ENCODE measurements at regions not wholly inside any gene's neighbourhood (a gene's known extent, or its start where the extent isn't known, plus 50 kb on each side); places are given as distances from the start of the nearest gene placed in this dataset.
"Not testable (repeated sequence)": the region's sequence is repeated elsewhere in the genome, so short reads cannot be mapped to it uniquely, and the experiment has no call there.

- no peak for DNase-seq (ENCODE audit: low spot score)
These were observed 209.7 kb downstream of the OTUD1 start for GRCh38 chr10:23648618-23649017.

- no peak for DNase-seq (ENCODE audit: low spot score)
These were observed 217.9 kb downstream of the OTUD1 start for GRCh38 chr10:23656735-23657134.

DNA sequence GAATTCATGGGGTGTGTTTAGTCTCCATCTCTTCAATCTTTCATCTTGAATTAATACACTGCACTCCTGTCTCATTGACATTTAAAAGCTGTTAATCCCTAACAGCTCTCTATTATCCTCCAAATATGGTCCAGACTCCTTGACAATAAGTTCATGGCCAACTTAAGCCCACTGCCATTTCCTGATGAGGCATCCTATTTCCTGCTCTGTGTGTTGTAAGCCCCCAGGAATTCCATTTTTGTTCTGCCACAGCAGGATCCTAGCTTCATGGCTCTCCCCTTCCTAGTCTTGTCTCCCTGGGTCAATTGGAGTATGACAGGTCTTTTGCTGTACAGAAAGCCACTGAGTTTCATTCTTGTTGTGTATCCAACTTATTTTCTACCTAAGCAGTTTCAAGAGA, 218.8 kb downstream of the OTUD1 start:
- DNase-seq (ENCODE audit: low spot score), result no peak

GRCh38 chr10:23671866-23672265, 233.0 kb downstream of the OTUD1 start:
- DNase-seq (ENCODE audit: low spot score), result not testable (repeated sequence)

DNA sequence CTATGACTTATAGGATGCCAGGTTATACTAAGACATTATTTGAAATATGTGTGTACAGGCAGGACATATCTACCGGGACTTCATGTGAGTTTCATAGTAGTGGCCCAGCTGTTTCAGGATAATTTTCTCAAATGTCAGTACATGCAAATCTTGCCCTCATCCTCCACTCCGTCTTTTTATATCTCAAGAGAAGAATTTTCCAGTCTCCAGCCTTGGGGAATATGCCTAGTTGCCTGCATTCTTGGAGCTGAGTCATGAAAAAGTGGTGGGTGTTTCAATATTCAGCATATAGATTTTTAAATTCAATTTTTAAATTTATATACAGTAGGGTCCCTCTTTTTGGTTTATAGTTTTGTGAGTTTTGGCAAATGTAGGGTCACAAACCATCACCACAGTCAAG, 236.7 kb downstream of the OTUD1 start:
- no peak for DNase-seq (ENCODE audit: low spot score)

GRCh38 chr10:23676296-23676695, 237.4 kb downstream of the OTUD1 start:
- DNase-seq (ENCODE audit: low spot score), result no peak

GRCh38 chr10:23686722-23687121, 247.8 kb downstream of the OTUD1 start:
- no peak for DNase-seq (ENCODE audit: low spot score)

DNA sequence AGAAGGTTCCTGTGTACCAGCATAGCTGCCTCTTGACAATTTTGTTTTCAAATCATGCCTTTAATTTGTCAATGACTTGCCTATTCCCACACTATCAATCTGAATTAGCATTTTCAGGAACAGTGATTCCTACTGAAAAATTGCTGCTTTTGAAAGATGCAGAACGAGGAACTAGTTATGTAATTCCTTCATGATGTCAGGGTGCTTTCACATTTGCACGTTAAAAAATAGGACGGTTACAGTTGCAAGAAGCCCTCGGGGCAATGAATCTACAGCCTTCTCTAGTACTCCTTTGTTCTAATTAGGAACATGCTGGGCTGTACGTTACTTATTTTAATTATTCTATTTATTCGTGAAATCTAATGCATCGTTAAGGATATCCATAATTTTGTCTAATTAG, 253.9 kb downstream of the OTUD1 start:
- no peak for DNase-seq (ENCODE audit: low spot score)

DNA sequence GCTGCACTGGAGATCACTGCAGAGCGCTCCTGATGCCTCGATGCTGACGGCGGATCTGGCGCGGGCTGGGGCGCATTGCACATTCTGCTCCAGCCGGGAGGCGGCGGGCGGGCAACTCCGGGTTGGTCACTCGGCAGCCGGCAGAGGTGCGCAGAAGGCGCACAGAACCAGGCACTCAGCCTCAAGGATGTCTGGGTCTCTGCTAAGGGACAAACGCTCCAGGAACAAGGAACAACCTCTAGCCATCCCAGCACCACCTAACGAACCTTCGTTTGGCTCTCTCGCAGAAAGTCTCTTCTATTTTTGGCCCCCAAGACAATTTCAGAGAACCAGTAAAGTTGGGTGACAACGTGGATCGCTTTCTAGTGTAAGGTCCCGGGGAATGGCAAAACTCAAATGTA, 254.6 kb downstream of the OTUD1 start:
- DNase-seq (ENCODE audit: low spot score), result peak; percentile 78

DNA sequence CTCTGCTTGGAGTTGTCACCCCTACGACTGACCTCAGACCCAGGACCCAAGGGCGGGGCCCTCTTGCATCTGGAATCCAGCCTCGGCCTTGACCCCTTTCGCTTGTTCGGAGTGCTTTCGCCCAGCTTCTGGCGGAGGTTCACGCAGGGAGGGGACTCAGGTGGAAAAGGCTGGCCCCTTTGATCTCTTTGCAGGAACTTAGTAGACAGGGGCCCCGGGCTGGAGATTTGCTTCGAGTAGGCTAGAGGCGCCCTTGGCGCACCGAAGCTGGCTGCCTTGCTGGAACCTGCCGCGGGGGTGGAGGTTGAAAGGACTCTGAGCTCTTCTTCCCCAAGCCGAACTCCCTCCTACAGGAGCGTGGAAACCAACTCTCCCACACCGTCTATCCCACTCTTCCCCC, 255.1 kb downstream of the OTUD1 start:
- DNase-seq (ENCODE audit: low spot score), result peak; percentile 63

GRCh38 chr10:23694446-23694920, 255.6 kb downstream of the OTUD1 start:
- DNase-seq (ENCODE audit: low spot score), result peak; percentile 75

DNA sequence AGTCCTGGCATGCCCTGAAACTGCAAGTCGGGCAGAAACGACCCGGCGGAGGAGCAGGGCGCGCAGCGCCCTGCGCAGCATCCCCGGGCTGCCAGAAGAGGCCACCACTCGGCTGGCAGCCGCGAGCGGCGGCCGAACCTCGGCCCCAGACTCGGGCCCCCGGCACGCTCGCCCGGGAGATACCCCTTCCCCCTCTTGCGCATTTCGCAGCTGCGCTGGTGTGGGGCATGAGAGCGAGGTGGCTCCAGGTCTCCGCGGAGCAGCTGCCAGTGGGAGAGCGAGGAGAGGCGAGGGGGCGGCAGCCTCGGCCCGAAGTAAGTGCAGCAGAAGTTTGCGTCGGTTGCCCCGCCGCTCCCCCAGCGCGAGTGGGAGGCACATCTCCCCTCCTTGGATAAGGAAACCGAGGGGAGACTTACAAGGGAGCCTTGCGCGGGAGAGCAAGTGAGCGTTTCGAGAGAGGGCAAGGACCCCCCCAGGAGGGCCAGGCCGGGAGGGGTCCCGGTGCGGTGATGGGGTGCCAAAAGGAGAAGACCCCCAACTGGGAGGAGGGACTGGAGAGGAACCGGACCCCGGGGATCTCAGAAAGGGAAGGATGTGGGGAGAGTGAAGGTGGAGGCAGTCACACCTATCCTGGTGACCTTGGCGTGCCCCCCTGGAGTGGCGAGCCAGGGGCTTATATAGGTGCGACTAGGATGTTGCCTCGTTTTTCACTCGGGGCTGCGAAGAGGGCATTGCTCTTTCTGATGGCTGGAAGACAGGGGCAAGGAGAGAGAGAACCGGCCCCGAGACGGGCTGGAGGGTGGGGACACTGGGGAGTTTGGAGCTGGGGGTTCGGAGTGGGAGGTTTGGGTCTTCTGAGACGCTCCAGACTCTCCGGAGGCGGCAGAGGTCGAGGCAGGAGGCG, 256.3 kb downstream of the OTUD1 start:
- DNase-seq (ENCODE audit: low spot score), result peak; percentile 70

DNA sequence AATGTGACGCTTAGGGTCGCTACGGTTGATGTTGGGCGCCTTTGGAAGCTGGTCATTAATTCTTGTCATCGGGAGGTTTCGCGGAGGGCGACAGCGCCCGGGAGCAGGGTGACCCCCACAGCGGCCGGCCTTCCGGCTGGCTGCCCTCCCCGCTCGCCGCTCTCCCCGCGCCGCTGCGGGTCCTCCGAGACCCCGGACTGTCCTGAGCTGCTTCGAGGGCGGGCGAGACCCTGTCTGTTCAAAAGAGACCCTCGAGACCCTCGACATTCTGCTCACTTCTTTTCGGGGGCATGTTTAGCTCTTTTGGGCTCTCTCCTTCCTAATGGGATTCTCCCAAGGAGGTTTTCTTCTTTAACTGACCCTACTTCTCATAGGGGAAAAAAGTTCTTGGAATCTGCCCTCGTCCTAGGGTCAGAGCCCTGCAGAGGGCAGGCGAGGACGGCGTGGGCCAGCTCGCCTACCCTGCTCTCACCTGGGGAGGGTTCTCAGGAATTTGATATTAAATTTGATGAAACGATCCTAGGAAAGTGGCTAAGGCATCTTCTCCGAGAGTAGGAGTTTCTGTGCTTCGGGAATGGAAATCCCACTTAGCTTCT, 257.0 kb downstream of the OTUD1 start:
- peak; percentile 48 for DNase-seq (ENCODE audit: low spot score)

- no peak for DNase-seq (ENCODE audit: low spot score)
These were observed 257.6 kb downstream of the OTUD1 start for GRCh38 chr10:23696476-23696875.

- peak; percentile 76 for DNase-seq (ENCODE audit: low spot score)
These were observed 264.1 kb downstream of the OTUD1 start for GRCh38 chr10:23702977-23703414.

DNA sequence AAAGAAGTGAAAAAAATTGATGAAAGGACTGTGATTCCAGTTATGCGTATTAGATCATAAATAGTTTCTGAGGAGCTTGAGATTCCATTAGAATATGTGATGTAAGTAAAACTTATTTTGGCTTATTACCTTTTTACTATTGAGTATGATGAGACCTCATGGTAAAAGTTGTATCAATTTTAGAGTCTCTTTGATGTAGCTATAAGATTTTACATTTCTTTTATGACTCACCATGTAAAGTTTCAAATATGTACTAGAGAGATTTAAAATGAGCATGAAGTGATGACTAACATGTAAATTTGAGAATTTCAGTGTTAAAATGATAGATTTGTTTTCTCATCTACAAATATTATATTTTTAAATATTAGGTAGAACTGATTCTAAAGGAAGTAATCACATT, 276.5 kb downstream of the OTUD1 start:
- no peak for DNase-seq (ENCODE audit: low spot score)

GRCh38 chr10:23717913-23718312, 279.0 kb downstream of the OTUD1 start:
- DNase-seq (ENCODE audit: low spot score), result no peak

GRCh38 chr10:23718946-23719345, 280.1 kb downstream of the OTUD1 start:
- DNase-seq (ENCODE audit: low spot score), result no peak

GRCh38 chr10:23723796-23724195, 284.9 kb downstream of the OTUD1 start:
- DNase-seq (ENCODE audit: low spot score), result no peak

- DNase-seq (ENCODE audit: low spot score), result no peak
These were observed 286.7 kb downstream of the OTUD1 start for GRCh38 chr10:23725548-23725947.

- DNase-seq (ENCODE audit: low spot score), result no peak
These were observed 303.5 kb downstream of the OTUD1 start for GRCh38 chr10:23742368-23742767.

GRCh38 chr10:23742807-23743206, 303.9 kb downstream of the OTUD1 start:
- DNase-seq (ENCODE audit: low spot score), result no peak

- DNase-seq (ENCODE audit: low spot score), result no peak
These were observed 315.3 kb downstream of the OTUD1 start for GRCh38 chr10:23754179-23754578.
